PC-9 (cell line): ENCODE measurements at regions not wholly inside any gene's neighbourhood (a gene's known extent, or its start where the extent isn't known, plus 50 kb on each side); places are given as distances from the start of the nearest gene placed in this dataset.

Source experiments
- BruUV-seq: library from RNA; stranded (reverse); fragments of 400-500 nt; replicated peaks from 2 replicates; lab custom pipeline; 2021; lab: Mats Ljungman, UMichigan
- CTCF ChIA-PET: fragments of 300-600 bp; sonication (Branson Sonifier 250); formaldehyde crosslinking; loops from one replicate; lab custom pipeline; 2022; ENCODE audit warnings: antibody characterized with exemption; lab: Charles Lee
- POLR2A ChIA-PET: fragments of 300-600 bp; sonication (Branson Sonifier 250); formaldehyde crosslinking; loops from one replicate; lab custom pipeline; 2022; ENCODE audit warnings: antibody characterized with exemption; ENCODE audit not compliant: unreplicated experiment; lab: Charles Lee
- DNase-seq, 2 experiments: peaks; one replicate each; pipeline versions ENCODE4 v3.0.0 to v3.0.0-alpha.2; 2015 to 2022; ENCODE audit warnings: mixed read lengths in 1 of 2
- H2AFZ ChIP-seq: fragments of 200-600 bp; sonication (generic); 2 replicates; pipeline ENCODE4 v1.8.1; 2017; ENCODE audit warnings: antibody characterized with exemption
- H3F3A ChIP-seq: fragments of 200-600 bp; sonication (generic); 2 replicates; pipeline ENCODE4 v1.8.1; 2017; ENCODE audit warnings: antibody characterized with exemption, mild to moderate bottlenecking, low read depth; ENCODE audit not compliant: insufficient read depth
- H3K27ac ChIP-seq: fragments of 200-600 bp; sonication (generic); 2 replicates; pipeline ENCODE4 v1.6.1; 2016; ENCODE audit warnings: mixed run types
- H3K27me3 ChIP-seq: fragments of 200-600 bp; sonication (generic); 2 replicates; pipeline ENCODE4 v1.6.1; 2016; ENCODE audit warnings: low read depth, mixed run types; ENCODE audit not compliant: insufficient read depth
- H3K36me3 ChIP-seq: fragments of 200-600 bp; sonication (generic); 2 replicates; pipeline ENCODE4 v1.6.1; 2016; ENCODE audit warnings: low read depth, mixed run types
- H3K4me1 ChIP-seq: fragments of 200-600 bp; sonication (generic); replicated peaks from 2 replicates; pipeline ENCODE4 v1.6.1; 2016; ENCODE audit warnings: mixed run types; ENCODE audit not compliant: insufficient read depth
- H3K4me2 ChIP-seq: fragments of 200-600 bp; sonication (generic); 2 replicates; pipeline ENCODE4 v1.6.1; 2017; ENCODE audit warnings: mixed run types
- H3K4me3 ChIP-seq: fragments of 200-600 bp; sonication (generic); 2 replicates; pipeline ENCODE4 v1.6.1; 2016; ENCODE audit warnings: mixed run types
- H3K79me2 ChIP-seq: fragments of 200-600 bp; sonication (generic); 2 replicates; pipeline ENCODE4 v1.6.1; 2017; ENCODE audit warnings: low read depth, mixed run types
- H3K9me2 ChIP-seq: fragments of 200-600 bp; sonication (generic); 2 replicates; pipeline ENCODE4 v1.8.1; 2017; ENCODE audit warnings: mild to moderate bottlenecking; ENCODE audit not compliant: insufficient read depth
- H3K9me3 ChIP-seq: fragments of 200-600 bp; sonication (generic); 2 replicates; pipeline ENCODE4 v1.8.1; 2016; ENCODE audit warnings: low read depth; ENCODE audit not compliant: insufficient read depth
- H4K20me1 ChIP-seq: fragments of 200-600 bp; sonication (generic); 2 replicates; pipeline ENCODE4 v1.8.1; 2017; ENCODE audit not compliant: insufficient read depth
- CTCF ChIP-seq: fragments of 200-600 bp; sonication (generic); conservative IDR thresholded peaks from 2 replicates; pipeline ENCODE4 v1.6.1; 2017; ENCODE audit warnings: mixed run types, antibody characterized with exemption, mild to moderate bottlenecking, moderate library complexity
- EZH2 ChIP-seq: fragments of 200-600 bp; sonication (generic); IDR thresholded peaks from 2 replicates; pipeline ENCODE4 v1.8.0; 2017; ENCODE audit warnings: antibody characterized with exemption, low read depth
- intact Hi-C: fragments of 100-400 bp; cut with micrococcal nuclease; formaldehyde crosslinking; loops from one replicate; pipeline ENCODE4 v1.10.0; 2022; ENCODE audit not compliant: unreplicated experiment

- Histone ChIP-seq H2AFZ (no peak overlapping the region), H3K4me1 (no peaks in the 10 kb centered on the region), H3K79me2 (no peaks in the 10 kb centered on the region), H3K36me3 (no peaks in the 10 kb centered on the region), H3K4me2 (no peak overlapping the region), H4K20me1 (no peaks in the 10 kb centered on the region), H3K4me3 (no peak overlapping the region), H3K9me2 (no peaks in the 10 kb centered on the region), H3K9me3 (no peaks in the 10 kb centered on the region), H3K27me3 (no peaks in the 10 kb centered on the region), H3F3A (no peaks in the 10 kb centered on the region), H3K27ac (no peak overlapping the region)
- CTCF ChIA-PET, result no interaction called here
- intact Hi-C loops, result no loop called here
- POLR2A ChIA-PET, result interaction anchor here (0.6 kb wide), 1 partner anchor 610 kb away, joined by 3 read pairs; no protein-coding TSS in a partner anchor
- no peak for DNase-seq
- BruUV-seq, result no TSS peak
- TF ChIP-seq CTCF, result no peak
- TF ChIP-seq EZH2, result no peak
Observed at GRCh38 chr3:29141918-29142275, 139.0 kb upstream of the RBMS3 start.

GRCh38 chr3:29143151-29143550, 137.7 kb upstream of the RBMS3 start:
- H3K4me3 ChIP-seq, result no peak overlapping the region
- POLR2A ChIA-PET, result no interaction called here
- no peaks in the 10 kb centered on the region for H3K79me2 ChIP-seq
- H3K36me3 ChIP-seq, result no peaks in the 10 kb centered on the region
- CTCF ChIA-PET, result no interaction called here
- DNase-seq, result no peak
- H3K27ac ChIP-seq, result no peak overlapping the region
- no peak overlapping the region for H2AFZ ChIP-seq
- no peaks in the 10 kb centered on the region for H4K20me1 ChIP-seq
- H3K9me2 ChIP-seq, result no peaks in the 10 kb centered on the region
- TF ChIP-seq CTCF, result no peak
- no TSS peak for BruUV-seq
- intact Hi-C loops, result no loop called here
- H3F3A ChIP-seq, result no peaks in the 10 kb centered on the region
- H3K4me2 ChIP-seq, result no peak overlapping the region
- no peaks in the 10 kb centered on the region for H3K9me3 ChIP-seq
- no peaks in the 10 kb centered on the region for H3K4me1 ChIP-seq
- no peaks in the 10 kb centered on the region for H3K27me3 ChIP-seq

- DNase-seq, result no peak
- no peaks in the 10 kb centered on the region for H4K20me1 ChIP-seq
- no TSS peak for BruUV-seq
- H3K4me2 ChIP-seq, result no peak overlapping the region
- H3K27me3 ChIP-seq, result no peaks in the 10 kb centered on the region
- no peaks in the 10 kb centered on the region for H3K79me2 ChIP-seq
- no peak overlapping the region for H3K27ac ChIP-seq
- ChIA-PET CTCF (no interaction called here), POLR2A (no interaction called here)
- H3K4me1 ChIP-seq, result no peaks in the 10 kb centered on the region
- H3F3A ChIP-seq, result no peaks in the 10 kb centered on the region
- no peaks in the 10 kb centered on the region for H3K36me3 ChIP-seq
- H2AFZ ChIP-seq, result no peak overlapping the region
- intact Hi-C loops, result no loop called here
- no peak overlapping the region for H3K4me3 ChIP-seq
- H3K9me3 ChIP-seq, result no peaks in the 10 kb centered on the region
- no peaks in the 10 kb centered on the region for H3K9me2 ChIP-seq
- no peak for TF ChIP-seq EZH2
- no peak for TF ChIP-seq CTCF
Observed at GRCh38 chr3:29144361-29144760, 136.5 kb upstream of the RBMS3 start.
